H9 (cell line): ENCODE measurements at regions not wholly inside any gene's neighbourhood (a gene's known extent, or its start where the extent isn't known, plus 50 kb on each side); places are given as distances from the start of the nearest gene placed in this dataset.

Experiments used
- DNase-seq: peaks from one replicate; pipeline ENCODE4 v3.0.0-alpha.2; 2017
- H2AFZ ChIP-seq: one replicate; pipeline ENCODE4 v1.6.1; 2013; ENCODE audit warnings: mild to moderate bottlenecking, low read length, control low read depth, moderate library complexity
- H2AK5ac ChIP-seq: 2 replicates; pipeline ENCODE4 v1.6.1; 2013; ENCODE audit warnings: low read length, control low read depth, mixed read lengths; ENCODE audit not compliant: insufficient read length
- H2BK120ac ChIP-seq: one replicate; pipeline ENCODE4 v1.6.1; 2013; ENCODE audit warnings: low read depth, mild to moderate bottlenecking, low read length, control low read depth, inconsistent platforms; ENCODE audit not compliant: poor library complexity, severe bottlenecking
- H2BK12ac ChIP-seq: 2 replicates; pipeline ENCODE4 v1.6.1; 2013; ENCODE audit warnings: low read length, control low read depth, mixed read lengths, low read depth; ENCODE audit not compliant: insufficient read length
- H2BK15ac ChIP-seq: 2 replicates; pipeline ENCODE4 v1.6.1; 2013; ENCODE audit warnings: low read depth, low read length, control low read depth
- H2BK20ac ChIP-seq: one replicate; pipeline ENCODE4 v1.6.1; 2013; ENCODE audit warnings: low read depth, mild to moderate bottlenecking, low read length, control low read depth, inconsistent platforms; ENCODE audit not compliant: poor library complexity, severe bottlenecking
- H2BK5ac ChIP-seq: 2 replicates; pipeline ENCODE4 v1.6.1; 2013; ENCODE audit warnings: low read length, control low read depth, mixed read lengths; ENCODE audit not compliant: insufficient read length
- H3K14ac ChIP-seq: 2 replicates; pipeline ENCODE4 v1.6.1; 2013; ENCODE audit warnings: low read length, control low read depth; ENCODE audit not compliant: insufficient read depth
- H3K18ac ChIP-seq: 2 replicates; pipeline ENCODE4 v1.6.1; 2013; ENCODE audit warnings: low read depth, mild to moderate bottlenecking, mixed read lengths, low read length, control low read depth; ENCODE audit not compliant: insufficient read length
- H3K23ac ChIP-seq: 2 replicates; pipeline ENCODE4 v1.6.1; 2013; ENCODE audit warnings: low read length, control low read depth, mixed read lengths, low read depth; ENCODE audit not compliant: insufficient read length
- H3K23me2 ChIP-seq: 2 replicates; pipeline ENCODE4 v1.6.1; 2013; ENCODE audit warnings: low read depth, mild to moderate bottlenecking, mixed read lengths, low read length, control low read depth; ENCODE audit not compliant: insufficient read length, poor library complexity, severe bottlenecking
- H3K27ac ChIP-seq: 2 replicates; pipeline ENCODE4 v1.5.1; 2013; ENCODE audit warnings: low read length, control low read depth, mixed read lengths, low read depth; ENCODE audit not compliant: insufficient read length
- H3K27me3 ChIP-seq: 2 replicates; pipeline ENCODE4 v1.6.1; 2013; ENCODE audit warnings: low read length, control low read depth, inconsistent platforms; ENCODE audit not compliant: insufficient read depth
- H3K4ac ChIP-seq: 2 replicates; pipeline ENCODE4 v1.6.1; 2013; ENCODE audit warnings: low read depth, mild to moderate bottlenecking, control low read depth, inconsistent platforms, low read length, moderate library complexity
- H3K4me1 ChIP-seq: 2 replicates; pipeline ENCODE4 v1.6.1; 2013; ENCODE audit warnings: low read length, control low read depth, inconsistent platforms; ENCODE audit not compliant: insufficient read depth
- H3K4me2 ChIP-seq: 2 replicates; pipeline ENCODE4 v1.6.1; 2013; ENCODE audit warnings: low read length, control low read depth, mixed read lengths; ENCODE audit not compliant: insufficient read length, insufficient read depth
- H3K56ac ChIP-seq: 2 replicates; pipeline ENCODE4 v1.6.1; 2013; ENCODE audit warnings: low read depth, mild to moderate bottlenecking, mixed read lengths, low read length, control low read depth; ENCODE audit not compliant: insufficient read length
- H3K79me1 ChIP-seq: 2 replicates; pipeline ENCODE4 v1.6.1; 2013; ENCODE audit warnings: low read depth, mild to moderate bottlenecking, moderate library complexity, low read length, control low read depth, inconsistent platforms; ENCODE audit not compliant: insufficient read depth, poor library complexity, severe bottlenecking
- H3K79me2 ChIP-seq: 2 replicates; pipeline ENCODE4 v1.6.1; 2013; ENCODE audit warnings: low read length, control low read depth, inconsistent platforms; ENCODE audit not compliant: insufficient read depth
- H3K9ac ChIP-seq: 2 replicates; pipeline ENCODE4 v1.6.1; 2013; ENCODE audit warnings: low read length, control low read depth, mixed read lengths; ENCODE audit not compliant: insufficient read length; ENCODE audit errors: extremely low read depth
- H3K9me3 ChIP-seq: one replicate; pipeline ENCODE4 v1.6.1; 2013; ENCODE audit warnings: low read depth, low read length, inconsistent platforms; ENCODE audit not compliant: control insufficient read depth
- H3T11ph ChIP-seq: one replicate; pipeline ENCODE4 v1.6.1; 2013; ENCODE audit warnings: mild to moderate bottlenecking, low read length, control low read depth, inconsistent platforms
- H4K20me1 ChIP-seq: one replicate; pipeline ENCODE4 v1.6.1; 2013; ENCODE audit not compliant: control insufficient read depth, insufficient read length, insufficient read depth
- H4K5ac ChIP-seq: 2 replicates; pipeline ENCODE4 v1.6.1; 2013; ENCODE audit warnings: low read depth, mild to moderate bottlenecking, mixed read lengths, low read length, control low read depth; ENCODE audit not compliant: insufficient read length
- H4K8ac ChIP-seq: replicated peaks from 2 replicates; pipeline ENCODE4 v1.6.1; 2013; ENCODE audit warnings: low read length, control low read depth, mixed read lengths, low read depth; ENCODE audit not compliant: insufficient read length
- H4K91ac ChIP-seq: 2 replicates; pipeline ENCODE4 v1.6.1; 2013; ENCODE audit warnings: low read depth, mild to moderate bottlenecking, moderate library complexity, mixed read lengths, low read length, control low read depth; ENCODE audit not compliant: insufficient read length
- H3K27ac Mint-ChIP-seq, 3 experiments: 2 replicates in 2 of 3; 3 replicates in 1 of 3; pipeline ENCODE4 v1.8.0; 2020 to 2021; ENCODE audit warnings: mixed read lengths in 3 of 3, mild to moderate bottlenecking in 1 of 3, moderate library complexity in 1 of 3
- H3K27me3 Mint-ChIP-seq: 2 replicates; pipeline ENCODE4 v1.8.0; 2021; ENCODE audit warnings: low read depth, mild to moderate bottlenecking, moderate library complexity, mixed read lengths
- H3K36me3 Mint-ChIP-seq, 3 experiments: 2 replicates in 2 of 3; 3 replicates in 1 of 3; pipeline ENCODE4 v1.8.0; 2020 to 2021; ENCODE audit warnings: low read depth in 3 of 3, mixed read lengths in 3 of 3; ENCODE audit not compliant: insufficient read depth in 1 of 3
- H3K4me1 Mint-ChIP-seq, 2 experiments: 2 replicates each; pipeline ENCODE4 v1.8.0; 2020; ENCODE audit warnings: mixed read lengths in 2 of 2
- H3K4me3 Mint-ChIP-seq, 2 experiments: 2 replicates in 1 of 2; 3 replicates in 1 of 2; pipeline ENCODE4 v1.8.0; 2020 to 2021; ENCODE audit warnings: mild to moderate bottlenecking in 2 of 2, mixed read lengths in 2 of 2, moderate library complexity in 1 of 2
- H3K9me3 Mint-ChIP-seq, 2 experiments: 2 replicates in 1 of 2; 3 replicates in 1 of 2; pipeline ENCODE4 v1.8.0; 2020; ENCODE audit warnings: mild to moderate bottlenecking in 2 of 2, mixed read lengths in 2 of 2, moderate library complexity in 1 of 2
- CTCF ChIP-seq: fragments of 200-600 bp; sonication (generic); conservative IDR thresholded peaks from 3 replicates; pipeline ENCODE4 v1.8.0; 2021; ENCODE audit warnings: antibody characterized with exemption, mild to moderate bottlenecking
- WGBS: extraction: QIAGEN DNeasy Blood & Tissue Kit; methylation state at CpG from one replicate; pipeline ENCODE4 v1.1.7; 2013; ENCODE audit warnings: missing lambda C conversion rate, low lambda C conversion rate, mixed read lengths; ENCODE audit not compliant: insufficient read length; ENCODE audit errors: extremely low coverage; 5-methylcytosine and 5-hydroxymethylcytosine counted together

- peaks cover 6% of the 10 kb centered on the region in 2 experiments; a peak in 3 of 4 replicates for H3K4me1 Mint-ChIP-seq
- H2AFZ ChIP-seq: no peak overlapping the region
- H2BK12ac ChIP-seq: no peak overlapping the region
- H3K23me2 ChIP-seq: no peaks in the 10 kb centered on the region
- H3K4ac ChIP-seq: no peak overlapping the region
- H3K14ac ChIP-seq: no peak overlapping the region
- no peak overlapping the region for H2BK15ac ChIP-seq
- H3K27me3 Mint-ChIP-seq: no peaks in the 10 kb centered on the region
- no peaks in the 10 kb centered on the region for H3K9me3 ChIP-seq
- H3K27ac Mint-ChIP-seq: no peak overlapping the region
- H2AK5ac ChIP-seq: no peak overlapping the region
- no peak overlapping the region for H3K4me2 ChIP-seq
- DNase-seq: no peak
- peaks cover 16 to 28% (median 26%) of the 10 kb centered on the region in 3 experiments for H3K36me3 Mint-ChIP-seq
- H4K91ac ChIP-seq: no peak overlapping the region
- TF ChIP-seq CTCF: no peak
- no peak overlapping the region for H2BK5ac ChIP-seq
- no peak overlapping the region for H2BK120ac ChIP-seq
- no peaks in the 10 kb centered on the region for H3K79me2 ChIP-seq
- no CpG with 5 or more reads among the region's 3 CpGs for WGBS
- no peak overlapping the region for H4K8ac ChIP-seq
- H4K20me1 ChIP-seq: no peaks in the 10 kb centered on the region
- H3K27me3 ChIP-seq: no peaks in the 10 kb centered on the region
- H3K9ac ChIP-seq: no peak overlapping the region
- H3T11ph ChIP-seq: no peak overlapping the region
- peaks cover 19 to 21% of the 10 kb centered on the region in 2 experiments for H3K9me3 Mint-ChIP-seq
- H3K79me1 ChIP-seq: no peaks in the 10 kb centered on the region
- no peak overlapping the region for H3K18ac ChIP-seq
- H2BK20ac ChIP-seq: no peak overlapping the region
- H3K4me1 ChIP-seq: no peaks in the 10 kb centered on the region
- no peak overlapping the region for H3K4me3 Mint-ChIP-seq
- no peak overlapping the region for H3K23ac ChIP-seq
- no peak overlapping the region for H4K5ac ChIP-seq
- no peak overlapping the region for H3K27ac ChIP-seq
- H3K56ac ChIP-seq: no peak overlapping the region
Observed at GRCh38 chr3:28022916-28023315, 218.5 kb upstream of the CMC1 start.
